Astrocyte (in vitro differentiated cells and primary cell): ENCODE measurements at regions not wholly inside any gene's neighbourhood (a gene's known extent, or its start where the extent isn't known, plus 50 kb on each side); places are given as distances from the start of the nearest gene placed in this dataset.
A peak's percentile ranks its signal among the peaks of the same experiment; 100 is the strongest.

Experiments
- DNase-seq: peaks from one replicate; pipeline ENCODE4 v3.0.0-alpha.2; 2010; ENCODE audit warnings: low read depth
- FAIRE-seq: peaks from 2 replicates; lab custom pipeline; 2011; peaks lifted over from hg19 to GRCh38; lab: Jason Lieb, UNC
- H2AFZ ChIP-seq: 2 replicates; pipeline ENCODE4 v1.6.0; 2012; ENCODE audit warnings: low read depth, low read length, inconsistent platforms
- H3K27ac ChIP-seq: 2 replicates; pipeline ENCODE4 v1.5.1; 2011; ENCODE audit warnings: low read depth, low read length, inconsistent platforms
- H3K27me3 ChIP-seq: 2 replicates; pipeline ENCODE4 v1.6.0; 2011; ENCODE audit warnings: low read length, inconsistent platforms; ENCODE audit not compliant: insufficient read depth
- H3K36me3 ChIP-seq: 2 replicates; pipeline ENCODE4 v1.5.1; 2011; ENCODE audit warnings: low read length, inconsistent platforms; ENCODE audit not compliant: insufficient read depth
- H3K4me1 ChIP-seq: 2 replicates; pipeline ENCODE4 v1.5.1; 2011; ENCODE audit warnings: low read length, inconsistent platforms; ENCODE audit not compliant: insufficient read depth
- H3K4me2 ChIP-seq: 2 replicates; pipeline ENCODE4 v1.6.0; 2012; ENCODE audit warnings: low read length, inconsistent platforms
- H3K4me3 ChIP-seq: 2 replicates; pipeline ENCODE4 v1.5.1; 2011; ENCODE audit warnings: low read depth, mild to moderate bottlenecking, low read length, inconsistent platforms; ENCODE audit not compliant: insufficient read depth
- H3K79me2 ChIP-seq: 2 replicates; pipeline ENCODE4 v1.6.0; 2012; ENCODE audit warnings: mild to moderate bottlenecking, low read length, inconsistent platforms; ENCODE audit not compliant: insufficient read depth
- H3K9ac ChIP-seq: 2 replicates; pipeline ENCODE4 v1.6.0; 2012; ENCODE audit warnings: mild to moderate bottlenecking, low read length, inconsistent platforms
- H3K9me3 ChIP-seq: 2 replicates; pipeline ENCODE4 v1.5.1; 2012; ENCODE audit warnings: low read depth, mild to moderate bottlenecking, low read length, inconsistent platforms; ENCODE audit not compliant: insufficient read depth
- H4K20me1 ChIP-seq: 2 replicates; pipeline ENCODE4 v1.6.0; 2012; ENCODE audit warnings: low read length, inconsistent platforms; ENCODE audit not compliant: insufficient read depth
- H3K27ac Mint-ChIP-seq: one replicate; pipeline ENCODE4 v1.8.0; 2021; ENCODE audit warnings: mild to moderate bottlenecking, mixed read lengths; ENCODE audit not compliant: unreplicated experiment
- H3K27me3 Mint-ChIP-seq: one replicate; pipeline ENCODE4 v1.8.0; 2021; ENCODE audit warnings: low read depth, mixed read lengths; ENCODE audit not compliant: unreplicated experiment
- H3K36me3 Mint-ChIP-seq: one replicate; pipeline ENCODE4 v1.8.0; 2021; ENCODE audit warnings: low read depth, mixed read lengths; ENCODE audit not compliant: unreplicated experiment
- H3K4me1 Mint-ChIP-seq: one replicate; pipeline ENCODE4 v1.8.0; 2021; ENCODE audit warnings: low read depth, mixed read lengths; ENCODE audit not compliant: unreplicated experiment
- H3K4me3 Mint-ChIP-seq: one replicate; pipeline ENCODE4 v1.8.0; 2021; ENCODE audit warnings: mild to moderate bottlenecking, moderate library complexity, mixed read lengths; ENCODE audit not compliant: unreplicated experiment
- H3K9me3 Mint-ChIP-seq: one replicate; pipeline ENCODE4 v1.8.0; 2021; ENCODE audit warnings: mild to moderate bottlenecking, mixed read lengths; ENCODE audit not compliant: unreplicated experiment
- EZH2 ChIP-seq: IDR thresholded peaks from 2 replicates; pipeline ENCODE4 v1.6.1; 2012; ENCODE audit warnings: mild to moderate bottlenecking, low read length, inconsistent platforms; ENCODE audit not compliant: insufficient read depth
- TF ChIP-seq, protein P1 (sequence below): IDR thresholded peaks from 2 replicates; pipeline ENCODE4 v1.5.1; 2011; ENCODE audit warnings: low read depth, mild to moderate bottlenecking, inconsistent platforms, low read length, moderate library complexity; ENCODE audit not compliant: insufficient read depth

DNA sequence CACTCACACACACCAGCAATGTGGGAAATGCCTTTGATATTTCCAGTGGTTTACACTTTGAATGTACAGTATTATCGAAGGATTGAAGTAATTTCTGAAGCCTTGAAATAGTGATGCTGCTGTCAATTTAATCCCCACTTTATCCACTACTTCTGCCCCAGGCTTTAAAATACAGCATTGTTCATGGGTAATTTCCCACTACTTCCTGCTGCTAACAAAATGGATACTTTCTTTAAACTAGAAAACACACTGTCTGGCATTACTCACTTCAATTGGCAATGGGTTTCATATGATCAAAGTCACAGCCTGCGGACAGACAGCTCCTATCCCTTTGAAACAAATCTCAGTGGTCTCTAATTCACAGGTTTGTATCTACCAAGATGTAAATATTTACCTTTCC lies 292.2 kb downstream of the CDH11 start:
- Mint-ChIP-seq H3K36me3 (no peaks in the 10 kb centered on the region), H3K27ac (no peak overlapping the region), H3K4me3 (no peak overlapping the region), H3K27me3 (no peaks in the 10 kb centered on the region), H3K4me1 (no peaks in the 10 kb centered on the region), H3K9me3 (peaks cover 15% of the 10 kb centered on the region)
- Histone ChIP-seq H4K20me1 (no peaks in the 10 kb centered on the region), H3K27me3 (no peaks in the 10 kb centered on the region), H3K4me2 (no peak overlapping the region), H3K36me3 (no peaks in the 10 kb centered on the region), H3K4me3 (no peak overlapping the region), H3K4me1 (no peaks in the 10 kb centered on the region), H3K9ac (no peak overlapping the region), H3K9me3 (no peaks in the 10 kb centered on the region), H3K79me2 (no peaks in the 10 kb centered on the region), H3K27ac (no peak overlapping the region), H2AFZ (no peak overlapping the region)
- no peak for FAIRE-seq
- DNase-seq, result no peak
- no peak for TF ChIP-seq EZH2
- TF ChIP-seq, protein P1, sequence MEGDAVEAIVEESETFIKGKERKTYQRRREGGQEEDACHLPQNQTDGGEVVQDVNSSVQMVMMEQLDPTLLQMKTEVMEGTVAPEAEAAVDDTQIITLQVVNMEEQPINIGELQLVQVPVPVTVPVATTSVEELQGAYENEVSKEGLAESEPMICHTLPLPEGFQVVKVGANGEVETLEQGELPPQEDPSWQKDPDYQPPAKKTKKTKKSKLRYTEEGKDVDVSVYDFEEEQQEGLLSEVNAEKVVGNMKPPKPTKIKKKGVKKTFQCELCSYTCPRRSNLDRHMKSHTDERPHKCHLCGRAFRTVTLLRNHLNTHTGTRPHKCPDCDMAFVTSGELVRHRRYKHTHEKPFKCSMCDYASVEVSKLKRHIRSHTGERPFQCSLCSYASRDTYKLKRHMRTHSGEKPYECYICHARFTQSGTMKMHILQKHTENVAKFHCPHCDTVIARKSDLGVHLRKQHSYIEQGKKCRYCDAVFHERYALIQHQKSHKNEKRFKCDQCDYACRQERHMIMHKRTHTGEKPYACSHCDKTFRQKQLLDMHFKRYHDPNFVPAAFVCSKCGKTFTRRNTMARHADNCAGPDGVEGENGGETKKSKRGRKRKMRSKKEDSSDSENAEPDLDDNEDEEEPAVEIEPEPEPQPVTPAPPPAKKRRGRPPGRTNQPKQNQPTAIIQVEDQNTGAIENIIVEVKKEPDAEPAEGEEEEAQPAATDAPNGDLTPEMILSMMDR, result no peak

GRCh38 chr16:64826374-64826773 lies 295.5 kb downstream of the CDH11 start:
- no peak overlapping the region for H2AFZ ChIP-seq
- no peak overlapping the region for H3K27ac ChIP-seq
- H3K9me3 ChIP-seq, result no peaks in the 10 kb centered on the region
- H3K36me3 Mint-ChIP-seq, result no peaks in the 10 kb centered on the region
- no peak overlapping the region for H3K27ac Mint-ChIP-seq
- H3K4me2 ChIP-seq, result no peak overlapping the region
- H3K36me3 ChIP-seq, result no peaks in the 10 kb centered on the region
- H3K4me1 Mint-ChIP-seq, result no peaks in the 10 kb centered on the region
- H3K27me3 Mint-ChIP-seq, result no peaks in the 10 kb centered on the region
- no peaks in the 10 kb centered on the region for H3K79me2 ChIP-seq
- no peak overlapping the region for H3K4me3 Mint-ChIP-seq
- no peak overlapping the region for H3K4me3 ChIP-seq
- H4K20me1 ChIP-seq, result no peaks in the 10 kb centered on the region
- TF ChIP-seq, protein P1, result no peak
- no peak for TF ChIP-seq EZH2
- H3K27me3 ChIP-seq, result no peaks in the 10 kb centered on the region
- DNase-seq, result peak; percentile 18
- no peak for FAIRE-seq
- no peaks in the 10 kb centered on the region for H3K4me1 ChIP-seq
- no peak overlapping the region for H3K9ac ChIP-seq
- H3K9me3 Mint-ChIP-seq, result peaks cover 2% of the 10 kb centered on the region

DNA sequence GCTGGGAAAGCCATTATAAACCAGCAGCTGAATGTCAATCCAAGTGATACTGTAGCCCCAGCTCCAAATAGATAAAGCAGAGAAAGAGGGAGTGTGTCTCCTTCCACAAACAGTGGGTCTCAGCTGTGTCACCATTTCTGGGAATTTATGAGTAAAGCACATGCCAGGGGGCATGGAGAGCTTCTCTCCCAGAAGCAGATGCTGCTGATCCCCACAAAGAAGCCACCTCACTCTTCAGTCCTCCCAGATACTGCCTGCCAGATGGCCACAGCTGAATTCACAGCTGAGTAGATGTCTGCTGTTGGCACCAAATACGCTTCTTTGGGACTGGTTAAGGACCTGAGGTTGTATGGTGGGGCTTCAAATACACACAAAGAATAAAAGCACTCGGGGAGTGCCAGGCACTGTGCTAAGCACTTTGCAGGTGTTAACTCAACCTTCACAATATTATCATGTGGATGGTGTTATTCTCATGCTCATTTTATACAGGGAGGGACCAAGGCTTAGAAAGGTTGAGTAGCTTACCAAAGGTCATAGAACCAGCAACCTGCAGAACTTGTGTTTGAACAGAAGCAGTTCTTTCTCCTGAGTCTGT lies 298.3 kb downstream of the CDH11 start:
- Mint-ChIP-seq H3K27ac (no peak overlapping the region), H3K4me1 (no peaks in the 10 kb centered on the region), H3K36me3 (no peaks in the 10 kb centered on the region), H3K27me3 (no peaks in the 10 kb centered on the region), H3K4me3 (no peak overlapping the region), H3K9me3 (peaks cover 4% of the 10 kb centered on the region)
- no peaks in the 10 kb centered on the region for H3K36me3 ChIP-seq
- H3K27ac ChIP-seq, result no peak overlapping the region
- H4K20me1 ChIP-seq, result no peaks in the 10 kb centered on the region
- DNase-seq (no peak), FAIRE-seq (no peak)
- H3K9ac ChIP-seq, result no peak overlapping the region
- no peaks in the 10 kb centered on the region for H3K9me3 ChIP-seq
- no peaks in the 10 kb centered on the region for H3K79me2 ChIP-seq
- no peak for TF ChIP-seq EZH2
- TF ChIP-seq, protein P1, result no peak
- no peaks in the 10 kb centered on the region for H3K4me1 ChIP-seq
- no peak overlapping the region for H3K4me3 ChIP-seq
- no peak overlapping the region for H2AFZ ChIP-seq
- no peak overlapping the region for H3K4me2 ChIP-seq
- no peaks in the 10 kb centered on the region for H3K27me3 ChIP-seq
